ENCODE measurements at regions not wholly inside any gene's neighbourhood (a gene's known extent, or its start where the extent isn't known, plus 50 kb on each side); places are given as distances from the start of the nearest gene placed in this dataset.
"Not testable (repeated sequence)": the region's sequence is repeated elsewhere in the genome, so short reads cannot be mapped to it uniquely, and the experiment has no call there.

DNA sequence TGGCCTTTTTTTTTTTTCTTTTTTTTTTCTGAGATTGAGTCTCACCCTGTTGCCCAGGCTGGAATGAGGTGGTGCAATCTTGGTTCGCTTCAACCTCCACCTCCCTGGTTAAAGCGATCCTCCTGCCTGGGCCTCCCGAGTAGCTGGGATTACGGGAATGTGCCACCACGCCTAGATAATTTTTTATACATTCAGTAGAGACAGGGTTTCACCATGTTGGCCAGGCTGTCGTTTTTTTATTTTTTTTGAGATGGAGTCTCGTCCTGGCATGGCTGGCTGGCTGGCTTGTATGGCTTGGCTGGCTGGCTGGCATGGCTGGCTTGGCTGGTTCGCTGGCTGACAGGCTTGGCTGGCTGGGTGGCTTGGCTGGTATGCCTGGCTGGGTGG lies 2812.1 kb downstream of the RPIA start:
- H3K36me3 Mint-ChIP-seq; ATAC-seq (replicated peaks); H3K4me1 Mint-ChIP-seq; DNase-seq; H3K4me3 Mint-ChIP-seq; H3K9me3 Mint-ChIP-seq; H3K27ac Mint-ChIP-seq; H3K27me3 Mint-ChIP-seq: not testable (repeated sequence)

DNA sequence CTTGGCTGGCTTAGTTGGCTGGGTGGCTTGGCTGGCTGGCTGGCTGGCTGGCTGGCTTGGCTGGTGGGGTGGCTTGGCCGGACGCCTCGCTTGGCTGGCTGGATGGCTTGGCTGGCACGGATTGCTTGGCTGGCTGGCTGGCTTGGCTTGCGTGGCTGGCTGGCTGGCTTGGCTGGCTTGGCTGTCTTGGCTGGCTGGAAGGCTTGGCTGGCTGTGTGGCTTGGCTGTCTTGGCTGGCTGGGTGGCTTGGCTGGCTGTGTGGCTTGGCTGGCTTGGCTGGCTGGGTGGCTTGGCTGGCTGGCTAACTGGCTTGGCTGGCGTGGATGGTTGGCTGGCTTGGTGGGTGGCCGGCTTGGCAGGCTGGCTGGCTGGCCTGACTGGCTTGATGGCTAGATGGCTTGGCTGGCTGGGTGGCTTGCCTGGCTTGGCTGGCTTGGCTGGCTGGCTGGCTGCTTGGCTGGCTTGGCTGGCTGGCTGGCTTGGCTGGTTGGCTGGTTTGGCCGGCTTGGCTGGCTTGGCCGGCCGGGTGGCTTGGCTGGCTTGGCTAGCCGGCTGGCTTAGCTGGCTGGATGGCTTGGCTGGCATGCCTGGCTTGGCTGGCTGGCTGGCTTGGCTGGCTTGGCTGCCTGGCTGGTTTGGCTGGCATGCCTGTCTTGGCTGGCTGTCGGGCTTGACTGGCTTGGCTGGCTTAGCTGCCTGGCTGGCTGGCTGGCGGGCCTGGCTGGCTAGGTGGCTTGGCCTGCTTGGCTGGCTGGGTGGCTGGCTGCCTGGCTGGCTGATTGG lies 2812.7 kb downstream of the RPIA start:
- not testable (repeated sequence) for DNase-seq; H3K36me3 Mint-ChIP-seq; H3K4me3 Mint-ChIP-seq; ATAC-seq (replicated peaks); H3K4me1 Mint-ChIP-seq; H3K27me3 Mint-ChIP-seq; H3K27ac Mint-ChIP-seq; H3K9me3 Mint-ChIP-seq

- H3K36me3 Mint-ChIP-seq; DNase-seq; H3K27ac Mint-ChIP-seq; H3K4me3 Mint-ChIP-seq; H3K4me1 Mint-ChIP-seq; H3K27me3 Mint-ChIP-seq; ATAC-seq (replicated peaks); H3K9me3 Mint-ChIP-seq: not testable (repeated sequence)
Observed at GRCh38 chr2:91508816-91509215, 2817.3 kb downstream of the RPIA start.

- not testable (repeated sequence) for H3K27ac Mint-ChIP-seq; H3K4me1 Mint-ChIP-seq; DNase-seq; H3K36me3 Mint-ChIP-seq; ATAC-seq (replicated peaks); H3K27me3 Mint-ChIP-seq; H3K9me3 Mint-ChIP-seq; H3K4me3 Mint-ChIP-seq
Observed at GRCh38 chr2:91509276-91509675, 2817.8 kb downstream of the RPIA start.

- not testable (repeated sequence) for H3K27me3 Mint-ChIP-seq; H3K4me1 Mint-ChIP-seq; ATAC-seq (replicated peaks); H3K27ac Mint-ChIP-seq; H3K36me3 Mint-ChIP-seq; H3K4me3 Mint-ChIP-seq; H3K9me3 Mint-ChIP-seq; DNase-seq
Observed at GRCh38 chr2:91511166-91511565, 2819.7 kb downstream of the RPIA start.

GRCh38 chr2:91515966-91516365 lies 2824.5 kb downstream of the RPIA start:
- not testable (repeated sequence) for H3K9me3 Mint-ChIP-seq; H3K27ac Mint-ChIP-seq; H3K4me1 Mint-ChIP-seq; H3K4me3 Mint-ChIP-seq; H3K36me3 Mint-ChIP-seq; ATAC-seq (replicated peaks); DNase-seq; H3K27me3 Mint-ChIP-seq

GRCh38 chr2:91516669-91517068 lies 2825.2 kb downstream of the RPIA start:
- DNase-seq; H3K36me3 Mint-ChIP-seq; H3K27ac Mint-ChIP-seq; ATAC-seq (replicated peaks); H3K4me1 Mint-ChIP-seq; H3K9me3 Mint-ChIP-seq; H3K4me3 Mint-ChIP-seq; H3K27me3 Mint-ChIP-seq: not testable (repeated sequence)

GRCh38 chr2:91517846-91518245 lies 2826.4 kb downstream of the RPIA start:
- H3K27ac Mint-ChIP-seq; DNase-seq; ATAC-seq (replicated peaks); H3K27me3 Mint-ChIP-seq; H3K9me3 Mint-ChIP-seq; H3K36me3 Mint-ChIP-seq; H3K4me3 Mint-ChIP-seq; H3K4me1 Mint-ChIP-seq: not testable (repeated sequence)

DNA sequence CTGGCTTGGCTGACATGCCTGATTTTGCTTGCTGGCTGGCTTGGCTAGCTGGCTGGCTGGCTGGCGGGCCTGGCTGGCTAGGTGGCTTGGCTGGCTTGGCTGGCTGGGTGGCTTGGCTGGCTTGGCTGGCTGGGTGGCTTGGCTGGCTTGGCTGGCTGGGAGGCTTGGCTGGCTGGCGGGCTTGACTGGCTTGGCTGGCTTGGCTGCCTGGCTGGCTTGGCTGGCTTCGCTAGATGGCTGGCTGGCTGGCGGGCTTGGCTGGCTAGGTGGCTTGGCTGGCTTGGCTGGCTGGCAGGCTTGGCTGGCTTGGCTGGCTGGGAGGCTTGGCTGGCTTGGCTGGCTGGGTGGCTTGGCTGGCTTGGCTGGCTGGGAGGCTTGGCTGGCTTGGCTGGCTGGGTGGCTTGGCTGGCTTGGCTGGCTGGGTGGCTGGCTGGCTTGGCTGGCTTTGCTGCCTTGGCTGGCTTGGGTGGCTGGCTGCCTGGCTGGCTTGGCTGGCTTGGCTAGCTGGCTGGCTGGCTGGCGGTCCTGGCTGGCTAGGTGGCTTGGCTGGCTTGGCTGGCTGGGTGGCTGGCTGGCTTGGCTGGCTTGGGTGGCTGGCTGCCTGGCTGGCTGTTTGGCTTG lies 2827.0 kb downstream of the RPIA start:
- DNase-seq; H3K4me3 Mint-ChIP-seq; H3K9me3 Mint-ChIP-seq; H3K36me3 Mint-ChIP-seq; H3K4me1 Mint-ChIP-seq; H3K27me3 Mint-ChIP-seq; H3K27ac Mint-ChIP-seq; ATAC-seq (replicated peaks): not testable (repeated sequence)

DNA sequence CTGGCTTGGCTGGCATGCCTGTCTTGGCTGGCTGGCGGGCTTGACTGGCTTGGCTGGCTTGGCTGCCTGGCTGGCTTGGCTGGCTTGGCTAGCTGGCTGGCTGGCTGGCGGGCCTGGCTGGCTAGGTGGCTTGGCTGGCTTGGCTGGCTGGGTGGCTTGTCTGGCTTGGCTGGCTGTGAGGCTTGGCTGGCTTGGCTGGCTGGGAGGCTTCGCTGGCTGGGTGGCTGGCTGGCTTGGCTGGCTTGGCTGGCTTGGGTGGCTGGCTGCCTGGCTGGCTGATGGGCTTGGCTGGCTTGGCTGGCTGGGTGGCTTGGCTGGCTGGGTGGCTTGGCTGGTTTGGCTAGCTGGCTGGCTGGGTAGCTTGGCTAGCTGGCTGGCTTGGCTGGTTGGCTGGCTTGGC lies 2827.9 kb downstream of the RPIA start:
- not testable (repeated sequence) for H3K27ac Mint-ChIP-seq; H3K4me3 Mint-ChIP-seq; DNase-seq; H3K4me1 Mint-ChIP-seq; H3K36me3 Mint-ChIP-seq; ATAC-seq (replicated peaks); H3K9me3 Mint-ChIP-seq; H3K27me3 Mint-ChIP-seq

DNA sequence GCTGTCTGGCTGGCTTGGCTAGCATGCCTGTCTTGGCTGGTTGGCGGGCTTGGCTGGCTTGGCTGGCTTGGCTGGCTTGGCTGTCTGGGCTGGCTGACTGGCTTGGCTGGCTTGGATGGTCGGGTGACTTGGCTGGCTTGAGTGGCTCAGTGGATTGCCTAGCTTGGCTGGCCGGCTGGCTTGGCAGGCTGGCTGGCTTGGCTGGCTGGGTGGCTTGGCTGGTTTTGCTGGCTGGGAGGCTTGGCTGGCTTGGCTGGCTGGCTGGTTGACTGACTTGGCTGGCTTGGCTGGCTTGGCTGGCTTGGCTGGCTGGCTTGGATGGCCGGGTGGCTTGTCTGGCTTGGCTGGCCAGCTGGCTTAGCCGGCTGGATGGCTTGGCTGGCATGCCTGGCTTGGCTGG lies 2828.4 kb downstream of the RPIA start:
- not testable (repeated sequence) for ATAC-seq (replicated peaks); DNase-seq; H3K27me3 Mint-ChIP-seq; H3K27ac Mint-ChIP-seq; H3K9me3 Mint-ChIP-seq; H3K4me3 Mint-ChIP-seq; H3K36me3 Mint-ChIP-seq; H3K4me1 Mint-ChIP-seq

GRCh38 chr2:91520523-91520922 lies 2829.1 kb downstream of the RPIA start:
- not testable (repeated sequence) for H3K4me3 Mint-ChIP-seq; DNase-seq; H3K9me3 Mint-ChIP-seq; H3K4me1 Mint-ChIP-seq; H3K27me3 Mint-ChIP-seq; ATAC-seq (replicated peaks); H3K36me3 Mint-ChIP-seq; H3K27ac Mint-ChIP-seq

DNA sequence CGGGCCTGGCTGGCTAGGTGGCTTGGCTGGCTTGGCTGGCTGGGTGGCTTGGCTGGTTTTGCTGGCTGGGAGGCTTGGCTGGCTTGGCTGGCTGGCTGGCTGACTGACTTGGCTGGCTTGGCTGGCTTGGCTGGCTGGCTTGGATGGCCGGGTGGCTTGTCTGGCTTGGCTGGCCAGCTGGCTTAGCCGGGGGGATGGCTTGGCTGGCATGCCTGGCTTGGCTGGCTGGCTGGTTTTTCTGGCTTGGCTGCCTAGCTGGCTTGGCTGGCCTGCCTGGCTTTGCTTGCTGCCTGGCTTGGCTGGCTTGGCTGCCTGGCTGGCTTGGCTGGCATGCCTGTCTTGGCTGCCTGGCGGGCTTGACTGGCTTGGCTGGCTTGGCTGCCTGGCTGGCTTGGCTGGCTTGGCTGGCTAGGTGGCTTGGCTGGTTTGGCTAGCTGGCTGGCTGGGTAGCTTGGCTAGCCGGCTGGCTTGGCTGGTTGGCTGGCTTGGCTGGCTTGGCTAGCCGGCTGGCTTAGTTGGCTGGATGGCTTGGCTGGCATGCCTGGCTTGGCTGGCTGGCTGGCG lies 2829.6 kb downstream of the RPIA start:
- not testable (repeated sequence) for DNase-seq; H3K9me3 Mint-ChIP-seq; H3K36me3 Mint-ChIP-seq; ATAC-seq (replicated peaks); H3K27ac Mint-ChIP-seq; H3K4me1 Mint-ChIP-seq; H3K27me3 Mint-ChIP-seq; H3K4me3 Mint-ChIP-seq

GRCh38 chr2:91521944-91522343 lies 2830.5 kb downstream of the RPIA start:
- not testable (repeated sequence) for H3K9me3 Mint-ChIP-seq

GRCh38 chr2:91522877-91523276 lies 2831.4 kb downstream of the RPIA start:
- H3K4me3 Mint-ChIP-seq; H3K4me1 Mint-ChIP-seq; ATAC-seq (replicated peaks); DNase-seq; H3K27ac Mint-ChIP-seq; H3K36me3 Mint-ChIP-seq; H3K27me3 Mint-ChIP-seq; H3K9me3 Mint-ChIP-seq: not testable (repeated sequence)

More at GRCh38 chr2:91521944-91522343, 2830.5 kb downstream of the RPIA start:
- not testable (repeated sequence) for H3K27ac Mint-ChIP-seq; H3K4me1 Mint-ChIP-seq; H3K36me3 Mint-ChIP-seq; H3K27me3 Mint-ChIP-seq; DNase-seq; H3K4me3 Mint-ChIP-seq; ATAC-seq (replicated peaks)
